HG03460 (cell line): ENCODE measurements at regions not wholly inside any gene's neighbourhood (a gene's known extent, or its start where the extent isn't known, plus 50 kb on each side); places are given as distances from the start of the nearest gene placed in this dataset.

Source experiments
- ATAC-seq: cut with Tn5 transposase; IDR thresholded peaks from one replicate; pipeline ENCODE4 v1.9.1; 2021; ENCODE audit not compliant: unreplicated experiment

- ATAC-seq, result no peak
These were observed 811.4 kb downstream of the NR2F2 start for GRCh38 chr15:97141871-97142270.

DNA sequence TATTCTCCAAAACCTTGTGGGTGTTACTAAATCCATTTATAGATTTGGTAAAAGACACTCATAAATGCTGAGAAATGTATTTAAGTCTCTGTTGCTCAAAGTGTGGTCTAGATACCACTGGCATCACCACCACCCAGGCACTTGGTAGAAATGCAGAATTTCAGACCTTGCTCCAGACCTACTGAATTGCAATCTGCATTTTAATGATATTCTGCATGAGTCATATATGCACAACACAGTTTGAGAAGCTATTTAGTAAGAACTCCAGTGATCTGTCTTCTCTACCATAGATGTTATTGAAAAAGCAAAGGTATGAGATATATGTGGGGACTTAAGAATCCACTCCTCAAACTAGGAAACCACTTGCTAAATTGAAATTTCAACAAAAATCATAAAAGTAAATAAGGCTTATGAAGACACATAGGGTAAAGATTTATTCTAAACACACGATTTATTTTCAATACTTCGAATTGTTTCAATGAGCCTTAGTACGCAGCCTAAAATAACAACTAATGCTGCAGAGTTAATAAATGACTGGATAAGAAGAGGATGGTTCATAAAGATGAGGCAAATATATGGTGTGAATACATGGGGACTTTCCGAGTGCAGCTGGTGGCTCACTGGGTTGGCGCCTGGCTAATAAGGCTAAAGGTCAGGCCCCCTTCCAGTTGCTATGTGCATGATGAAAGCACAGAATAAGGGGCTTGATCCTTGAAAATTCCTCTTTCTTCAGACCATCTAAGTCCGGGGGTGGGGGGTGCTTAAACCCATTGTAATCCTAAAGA is 813.3 kb downstream of the NR2F2 start:
- no peak for ATAC-seq

- no peak for ATAC-seq
These were observed 813.8 kb downstream of the NR2F2 start for GRCh38 chr15:97144377-97144711.

GRCh38 chr15:97146929-97147870 is 813.3 kb upstream of the ARRDC4 start:
- no peak for ATAC-seq

- ATAC-seq, result no peak
These were observed 807.0 kb upstream of the ARRDC4 start for GRCh38 chr15:97153356-97153965.

DNA sequence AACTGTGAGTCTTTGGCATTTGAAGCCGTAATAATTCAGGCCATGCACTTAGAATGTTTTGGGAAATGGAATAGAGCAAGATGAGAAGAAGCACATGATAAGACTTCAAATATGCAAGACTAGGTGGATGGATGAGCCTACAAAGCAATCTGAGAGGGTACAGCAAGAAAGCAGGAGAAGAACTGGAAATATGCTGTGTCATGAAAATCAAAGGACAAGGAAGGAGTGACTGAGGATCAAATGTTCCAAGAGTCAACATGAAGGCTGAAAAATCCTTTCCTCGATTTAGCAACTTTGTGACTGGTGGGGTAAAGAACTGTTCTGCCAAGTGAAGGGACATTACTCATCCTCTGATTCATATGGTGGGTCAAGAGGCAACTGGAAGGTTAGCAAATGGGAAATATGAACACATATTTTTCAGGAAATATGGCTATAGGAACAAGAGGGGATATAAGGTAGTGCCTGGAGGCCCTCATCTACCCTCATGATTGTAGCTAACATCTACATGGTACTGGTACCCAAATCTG is 803.7 kb upstream of the ARRDC4 start:
- no peak for ATAC-seq

GRCh38 chr15:97162805-97163495 is 797.6 kb upstream of the ARRDC4 start:
- no peak for ATAC-seq

DNA sequence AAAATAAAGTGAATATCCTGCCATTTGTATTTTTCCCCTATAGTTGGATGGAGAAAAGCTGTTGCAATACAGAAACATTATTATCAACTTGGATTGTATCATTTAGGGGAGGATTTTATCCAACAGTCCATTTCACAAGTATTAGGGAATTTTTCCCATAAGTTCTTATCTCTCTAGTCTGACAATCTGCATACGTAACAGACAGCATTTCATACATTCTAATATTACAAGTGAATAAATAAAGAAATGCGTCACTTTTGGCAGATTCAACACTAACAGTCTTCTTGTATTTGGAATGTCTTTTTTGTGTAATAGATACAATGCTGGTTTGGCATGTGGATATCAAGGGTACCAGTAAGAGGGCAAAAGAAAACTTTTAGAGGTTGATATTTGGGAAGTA is 795.3 kb upstream of the ARRDC4 start:
- ATAC-seq, result no peak

GRCh38 chr15:97168704-97169475 is 791.6 kb upstream of the ARRDC4 start:
- ATAC-seq, result no peak

DNA sequence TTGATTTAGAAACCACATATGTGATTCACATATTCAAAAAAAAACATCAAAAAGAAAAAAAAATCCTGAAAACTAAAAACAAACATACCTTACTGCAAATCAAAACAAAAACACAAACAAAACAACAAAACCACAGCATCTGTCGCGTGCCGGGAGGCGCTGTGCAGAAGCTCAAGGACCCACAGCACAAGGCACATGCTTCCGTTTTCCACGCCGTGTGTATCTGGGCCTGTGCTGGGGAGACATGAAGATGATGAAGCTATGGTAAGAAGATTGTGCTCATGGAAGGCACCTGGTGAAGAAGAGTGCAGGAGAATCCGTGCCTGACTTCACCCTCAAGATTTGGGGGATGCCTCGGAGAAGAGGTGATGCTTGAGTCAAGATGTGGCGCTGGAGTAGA is 788.9 kb upstream of the ARRDC4 start:
- ATAC-seq, result no peak

GRCh38 chr15:97174886-97175540 is 785.5 kb upstream of the ARRDC4 start:
- ATAC-seq, result no peak

GRCh38 chr15:97177151-97177577 is 783.3 kb upstream of the ARRDC4 start:
- ATAC-seq, result no peak

DNA sequence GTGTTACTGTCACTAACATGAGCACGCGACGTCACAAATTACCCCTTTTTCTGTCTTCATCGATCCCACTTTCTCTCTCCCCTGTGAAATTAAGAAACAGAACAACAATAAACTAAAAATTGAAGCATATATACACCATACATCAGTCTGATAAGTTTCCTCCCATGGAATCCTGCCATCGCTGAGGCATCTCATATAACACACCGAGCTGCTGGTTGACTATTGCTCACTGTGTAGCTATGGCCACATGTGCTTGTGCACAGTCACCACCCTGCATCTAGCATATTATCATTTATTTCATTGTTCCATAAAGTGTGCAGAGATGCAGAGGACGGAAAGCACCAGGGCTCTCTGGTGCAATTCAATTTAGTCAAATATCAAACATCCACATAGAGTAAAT is 777.9 kb upstream of the ARRDC4 start:
- ATAC-seq, result no peak

GRCh38 chr15:97189162-97189780 is 771.2 kb upstream of the ARRDC4 start:
- ATAC-seq, result no peak

GRCh38 chr15:97194750-97195149 is 765.8 kb upstream of the ARRDC4 start:
- no peak for ATAC-seq

- ATAC-seq, result no peak
These were observed 764.2 kb upstream of the ARRDC4 start for GRCh38 chr15:97196048-97197014.

DNA sequence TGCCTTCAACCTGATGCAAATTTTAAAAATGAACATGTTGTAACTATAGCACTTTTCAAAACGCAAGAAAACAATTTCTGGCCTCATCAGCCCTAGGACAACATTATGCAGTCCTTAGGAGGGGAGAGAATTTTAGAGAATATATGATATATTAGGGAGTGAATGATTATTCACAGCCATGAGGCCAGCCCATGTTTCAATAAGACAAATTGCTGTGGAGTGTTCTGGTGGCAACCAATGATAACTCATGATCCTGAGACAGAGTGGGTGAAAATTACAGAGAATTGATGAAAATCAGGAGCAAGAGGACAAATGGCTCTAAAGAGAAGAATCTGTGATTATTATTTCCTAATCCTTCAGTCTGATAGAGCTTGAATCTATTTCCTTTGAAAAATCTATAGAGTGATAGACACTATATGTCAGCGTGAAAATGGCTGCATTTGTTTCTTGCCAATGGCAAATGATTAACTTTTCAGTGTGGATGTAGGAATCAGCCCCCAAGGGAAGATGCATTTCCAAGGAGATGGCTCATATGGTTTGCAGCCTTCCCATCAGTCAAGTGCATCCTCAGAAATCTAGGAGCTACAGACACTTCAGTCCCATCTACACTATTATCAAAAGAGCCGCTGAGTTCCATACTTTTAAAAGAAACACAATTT is 761.0 kb upstream of the ARRDC4 start:
- ATAC-seq, result no peak
